ENCODE measurements at regions not wholly inside any gene's neighbourhood (a gene's known extent, or its start where the extent isn't known, plus 50 kb on each side); places are given as distances from the start of the nearest gene placed in this dataset.

- Histone ChIP-seq H3K27ac (no peak overlapping the region), H3K4me1 (peaks cover 5% of the 10 kb centered on the region), H2AFZ (replicated peaks) (no peak overlapping the region), H4K20me1 (ENCODE audit: low read depth) (no peaks in the 10 kb centered on the region), H3K79me2 (ENCODE audit: low read depth) (no peaks in the 10 kb centered on the region), H3K9ac (no peak overlapping the region), H3K36me3 (no peaks in the 10 kb centered on the region), H3K27me3 (no peaks in the 10 kb centered on the region), H3K9me3 (ENCODE audit: low read depth) (no peaks in the 10 kb centered on the region), H3K4me3 (no peak overlapping the region), H3F3A (ENCODE audit: low read depth) (no peaks in the 10 kb centered on the region), H3K4me2 (no peak overlapping the region)
- no peaks in the 10 kb centered on the region for H3K9me3 Mint-ChIP-seq
- H3K4me1 Mint-ChIP-seq: peaks cover 13% of the 10 kb centered on the region
- H3K36me3 Mint-ChIP-seq: no peaks in the 10 kb centered on the region
- no peak overlapping the region for H3K27ac Mint-ChIP-seq
- peaks cover 2% of the 10 kb centered on the region for H3K27me3 Mint-ChIP-seq (ENCODE audit: insufficient read depth, low read depth)
- no peak for TF ChIP-seq CTCF (IDR thresholded peaks at IDR 0.05)
- no peak for TF ChIP-seq EZH2 (IDR thresholded peaks at IDR 0.05)
- no peak for TF ChIP-seq EZH2phosphoT487 (IDR thresholded peaks at IDR 0.05)
- DNase-seq (ENCODE audit: low spot score): no peak
- no peak overlapping the region for H3K4me3 Mint-ChIP-seq
Observed at GRCh38 chr20:52677216-52677615, 294.9 kb upstream of the TSHZ2 start.

GRCh38 chr20:52676283-52676995 is 295.7 kb upstream of the TSHZ2 start:
- no peaks in the 10 kb centered on the region for H3K27me3 ChIP-seq
- TF ChIP-seq EZH2 (IDR thresholded peaks at IDR 0.05): no peak
- no peak for TF ChIP-seq CTCF (IDR thresholded peaks at IDR 0.05)
- TF ChIP-seq EZH2phosphoT487 (IDR thresholded peaks at IDR 0.05): no peak
- Mint-ChIP-seq H3K27ac (peak overlapping the region; percentile 22), H3K36me3 (no peaks in the 10 kb centered on the region), H3K9me3 (no peaks in the 10 kb centered on the region), H3K4me3 (no peak overlapping the region), H3K27me3 (ENCODE audit: insufficient read depth, low read depth) (peaks cover 2% of the 10 kb centered on the region), H3K4me1 (peaks cover 13% of the 10 kb centered on the region)
- no peaks in the 10 kb centered on the region for H4K20me1 ChIP-seq (ENCODE audit: low read depth)
- H3K4me1 ChIP-seq: peaks cover 5% of the 10 kb centered on the region
- H3K9ac ChIP-seq: no peak overlapping the region
- H3K79me2 ChIP-seq (ENCODE audit: low read depth): no peaks in the 10 kb centered on the region
- DNase-seq (ENCODE audit: low spot score): no peak
- H3K36me3 ChIP-seq: no peaks in the 10 kb centered on the region
- no peak overlapping the region for H3K27ac ChIP-seq
- H3K4me3 ChIP-seq: no peak overlapping the region
- H3K9me3 ChIP-seq (ENCODE audit: low read depth): no peaks in the 10 kb centered on the region
- H2AFZ ChIP-seq (replicated peaks): peak overlapping the region; percentile 37
- no peaks in the 10 kb centered on the region for H3F3A ChIP-seq (ENCODE audit: low read depth)
- no peak overlapping the region for H3K4me2 ChIP-seq

GRCh38 chr20:52675375-52675774 is 296.8 kb upstream of the TSHZ2 start:
- H3K4me2 ChIP-seq: no peak overlapping the region
- no peaks in the 10 kb centered on the region for H3K36me3 ChIP-seq
- Mint-ChIP-seq H3K4me3 (no peak overlapping the region), H3K27ac (no peak overlapping the region), H3K36me3 (no peaks in the 10 kb centered on the region), H3K27me3 (ENCODE audit: insufficient read depth, low read depth) (peaks cover 2% of the 10 kb centered on the region), H3K9me3 (no peaks in the 10 kb centered on the region), H3K4me1 (peaks cover 14% of the 10 kb centered on the region)
- H3K27me3 ChIP-seq: no peaks in the 10 kb centered on the region
- H3F3A ChIP-seq (ENCODE audit: low read depth): no peaks in the 10 kb centered on the region
- no peak for DNase-seq (ENCODE audit: low spot score)
- no peaks in the 10 kb centered on the region for H4K20me1 ChIP-seq (ENCODE audit: low read depth)
- H3K79me2 ChIP-seq (ENCODE audit: low read depth): no peaks in the 10 kb centered on the region
- H3K9me3 ChIP-seq (ENCODE audit: low read depth): no peaks in the 10 kb centered on the region
- peaks cover 5% of the 10 kb centered on the region for H3K4me1 ChIP-seq
- H2AFZ ChIP-seq (replicated peaks): no peak overlapping the region
- TF ChIP-seq EZH2phosphoT487 (IDR thresholded peaks at IDR 0.05): no peak
- TF ChIP-seq EZH2 (IDR thresholded peaks at IDR 0.05): no peak
- no peak overlapping the region for H3K4me3 ChIP-seq
- no peak overlapping the region for H3K9ac ChIP-seq
- H3K27ac ChIP-seq: no peak overlapping the region

- H3K27ac ChIP-seq: no peak overlapping the region
- TF ChIP-seq EZH2phosphoT487 (IDR thresholded peaks at IDR 0.05): no peak
- TF ChIP-seq CTCF (IDR thresholded peaks at IDR 0.05): no peak
- no peak for TF ChIP-seq EZH2 (IDR thresholded peaks at IDR 0.05)
- H3K36me3 ChIP-seq: no peaks in the 10 kb centered on the region
- H3K36me3 Mint-ChIP-seq: no peaks in the 10 kb centered on the region
- no peak overlapping the region for H3K4me3 ChIP-seq
- no peak overlapping the region for H2AFZ ChIP-seq (replicated peaks)
- no peak overlapping the region for H3K4me2 ChIP-seq
- no peaks in the 10 kb centered on the region for H3K79me2 ChIP-seq (ENCODE audit: low read depth)
- no peak overlapping the region for H3K4me3 Mint-ChIP-seq
- no peaks in the 10 kb centered on the region for H3K27me3 Mint-ChIP-seq (ENCODE audit: insufficient read depth, low read depth)
- no peaks in the 10 kb centered on the region for H4K20me1 ChIP-seq (ENCODE audit: low read depth)
- peaks cover 4% of the 10 kb centered on the region for H3K4me1 Mint-ChIP-seq
- DNase-seq (ENCODE audit: low spot score): no peak
- no peak overlapping the region for H3K9ac ChIP-seq
- no peaks in the 10 kb centered on the region for H3K9me3 ChIP-seq (ENCODE audit: low read depth)
- no peaks in the 10 kb centered on the region for H3F3A ChIP-seq (ENCODE audit: low read depth)
- no peaks in the 10 kb centered on the region for H3K27me3 ChIP-seq
- no peaks in the 10 kb centered on the region for H3K4me1 ChIP-seq
- H3K9me3 Mint-ChIP-seq: no peaks in the 10 kb centered on the region
- H3K27ac Mint-ChIP-seq: no peak overlapping the region
Observed at GRCh38 chr20:52668626-52669025, 303.5 kb upstream of the TSHZ2 start.
